ENCODE measurements at regions not wholly inside any gene's neighbourhood (a gene's known extent, or its start where the extent isn't known, plus 50 kb on each side); places are given as distances from the start of the nearest gene placed in this dataset.

DNA sequence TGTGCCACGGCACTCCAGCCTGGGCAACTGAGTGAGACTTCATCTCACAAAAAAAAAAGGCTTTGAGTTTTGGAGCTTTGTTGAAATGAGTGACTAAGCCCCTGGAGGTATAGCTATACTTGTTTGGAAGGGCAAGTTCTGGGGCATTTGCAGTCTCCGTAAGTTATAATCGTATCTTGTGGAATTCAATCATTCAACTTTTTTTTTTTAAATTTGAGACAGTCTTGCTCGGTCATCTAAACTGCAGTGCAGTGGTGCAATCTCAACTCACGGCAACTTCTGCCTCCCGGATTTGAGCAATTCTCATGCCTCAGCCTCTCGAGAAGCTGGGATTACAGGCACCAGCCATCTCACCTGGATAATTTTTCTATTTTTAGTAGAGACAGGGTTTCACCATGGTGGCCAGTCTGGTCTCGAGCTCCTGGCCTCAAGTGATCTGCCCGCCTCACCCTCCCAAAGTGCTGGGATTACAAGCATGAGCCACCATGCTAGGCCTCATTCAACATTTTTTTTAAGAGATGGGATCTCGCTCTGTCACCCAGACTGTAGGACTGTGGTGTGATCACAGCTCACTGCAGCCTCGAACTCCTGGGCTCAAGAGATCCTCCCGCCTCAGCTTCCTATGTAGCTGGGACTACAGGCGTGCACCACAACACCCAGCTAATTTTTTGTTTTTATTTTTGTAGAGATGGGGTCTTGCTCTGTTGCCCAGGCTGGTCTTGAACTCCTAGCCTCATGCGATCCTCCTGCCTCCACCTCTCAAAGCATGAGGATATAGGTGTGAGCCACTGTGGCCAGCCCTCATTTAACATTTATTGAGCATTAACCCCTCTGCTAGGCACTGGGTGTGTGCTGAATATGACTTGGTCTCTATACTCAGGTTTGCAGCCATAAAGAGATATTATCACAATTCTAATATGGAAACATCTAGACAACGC is 133.7 kb upstream of the MAP1LC3B2 start:
- TF ChIP-seq, protein P1, sequence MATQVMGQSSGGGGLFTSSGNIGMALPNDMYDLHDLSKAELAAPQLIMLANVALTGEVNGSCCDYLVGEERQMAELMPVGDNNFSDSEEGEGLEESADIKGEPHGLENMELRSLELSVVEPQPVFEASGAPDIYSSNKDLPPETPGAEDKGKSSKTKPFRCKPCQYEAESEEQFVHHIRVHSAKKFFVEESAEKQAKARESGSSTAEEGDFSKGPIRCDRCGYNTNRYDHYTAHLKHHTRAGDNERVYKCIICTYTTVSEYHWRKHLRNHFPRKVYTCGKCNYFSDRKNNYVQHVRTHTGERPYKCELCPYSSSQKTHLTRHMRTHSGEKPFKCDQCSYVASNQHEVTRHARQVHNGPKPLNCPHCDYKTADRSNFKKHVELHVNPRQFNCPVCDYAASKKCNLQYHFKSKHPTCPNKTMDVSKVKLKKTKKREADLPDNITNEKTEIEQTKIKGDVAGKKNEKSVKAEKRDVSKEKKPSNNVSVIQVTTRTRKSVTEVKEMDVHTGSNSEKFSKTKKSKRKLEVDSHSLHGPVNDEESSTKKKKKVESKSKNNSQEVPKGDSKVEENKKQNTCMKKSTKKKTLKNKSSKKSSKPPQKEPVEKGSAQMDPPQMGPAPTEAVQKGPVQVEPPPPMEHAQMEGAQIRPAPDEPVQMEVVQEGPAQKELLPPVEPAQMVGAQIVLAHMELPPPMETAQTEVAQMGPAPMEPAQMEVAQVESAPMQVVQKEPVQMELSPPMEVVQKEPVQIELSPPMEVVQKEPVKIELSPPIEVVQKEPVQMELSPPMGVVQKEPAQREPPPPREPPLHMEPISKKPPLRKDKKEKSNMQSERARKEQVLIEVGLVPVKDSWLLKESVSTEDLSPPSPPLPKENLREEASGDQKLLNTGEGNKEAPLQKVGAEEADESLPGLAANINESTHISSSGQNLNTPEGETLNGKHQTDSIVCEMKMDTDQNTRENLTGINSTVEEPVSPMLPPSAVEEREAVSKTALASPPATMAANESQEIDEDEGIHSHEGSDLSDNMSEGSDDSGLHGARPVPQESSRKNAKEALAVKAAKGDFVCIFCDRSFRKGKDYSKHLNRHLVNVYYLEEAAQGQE (IDR thresholded peaks at IDR 0.05; ENCODE audit: insufficient read depth in 1 of 2, low read depth in 2 of 2, low read length in 2 of 2): no peak
- TF ChIP-seq TAF1 (IDR thresholded peaks at IDR 0.05; ENCODE audit: borderline replicate concordance, insufficient read depth, low read length): no peak
- TF ChIP-seq POLR2AphosphoS5 (IDR thresholded peaks at IDR 0.05; ENCODE audit: low read depth, low read length): no peak
- TF ChIP-seq SIN3A (IDR thresholded peaks at IDR 0.05; ENCODE audit: borderline replicate concordance, insufficient read depth, low read length): no peak
- no peak for TF ChIP-seq FOXP2 (optimal IDR thresholded peaks at IDR 0.05; ENCODE audit: borderline replicate concordance, extremely low read depth, extremely low read length, insufficient read depth)

DNA sequence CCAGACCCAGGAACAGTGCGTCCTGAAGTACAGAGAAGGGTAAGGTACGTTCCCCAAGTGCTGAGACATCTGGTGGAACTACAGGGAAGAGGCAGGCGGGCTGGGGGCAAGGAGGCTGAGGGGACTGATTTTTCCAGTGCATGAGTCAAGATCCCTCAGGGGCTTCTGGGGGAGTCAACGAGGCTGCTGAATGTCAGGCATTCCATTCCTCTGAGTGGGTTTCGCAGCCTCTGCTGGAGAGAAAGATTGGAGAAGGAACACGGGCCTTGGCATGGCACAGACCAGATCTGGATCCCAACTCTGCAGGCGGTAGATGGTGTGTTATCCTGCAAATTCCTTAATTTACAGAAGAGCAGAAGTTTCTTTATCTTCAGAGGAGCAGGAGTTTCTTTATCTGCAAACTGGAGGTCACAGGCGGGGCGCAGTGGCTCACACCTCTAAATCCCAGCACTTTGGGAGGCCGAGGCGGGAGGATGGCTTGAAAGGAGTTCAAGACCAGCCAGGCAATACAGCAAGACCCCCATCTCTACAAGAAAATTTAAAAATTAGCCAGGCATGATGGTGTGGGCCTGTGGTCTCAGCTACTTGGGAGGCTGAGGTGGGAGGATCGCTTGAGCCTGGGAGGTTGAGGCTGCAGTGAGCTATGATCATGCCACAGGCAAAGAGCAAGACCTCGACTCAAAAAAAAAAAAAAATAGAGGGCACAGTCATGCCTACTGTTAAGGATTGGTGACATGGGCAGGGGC is 132.6 kb upstream of the MAP1LC3B2 start:
- TF ChIP-seq, protein P1 (IDR thresholded peaks at IDR 0.05; ENCODE audit: insufficient read depth in 1 of 2, low read depth in 2 of 2, low read length in 2 of 2): no peak

DNA sequence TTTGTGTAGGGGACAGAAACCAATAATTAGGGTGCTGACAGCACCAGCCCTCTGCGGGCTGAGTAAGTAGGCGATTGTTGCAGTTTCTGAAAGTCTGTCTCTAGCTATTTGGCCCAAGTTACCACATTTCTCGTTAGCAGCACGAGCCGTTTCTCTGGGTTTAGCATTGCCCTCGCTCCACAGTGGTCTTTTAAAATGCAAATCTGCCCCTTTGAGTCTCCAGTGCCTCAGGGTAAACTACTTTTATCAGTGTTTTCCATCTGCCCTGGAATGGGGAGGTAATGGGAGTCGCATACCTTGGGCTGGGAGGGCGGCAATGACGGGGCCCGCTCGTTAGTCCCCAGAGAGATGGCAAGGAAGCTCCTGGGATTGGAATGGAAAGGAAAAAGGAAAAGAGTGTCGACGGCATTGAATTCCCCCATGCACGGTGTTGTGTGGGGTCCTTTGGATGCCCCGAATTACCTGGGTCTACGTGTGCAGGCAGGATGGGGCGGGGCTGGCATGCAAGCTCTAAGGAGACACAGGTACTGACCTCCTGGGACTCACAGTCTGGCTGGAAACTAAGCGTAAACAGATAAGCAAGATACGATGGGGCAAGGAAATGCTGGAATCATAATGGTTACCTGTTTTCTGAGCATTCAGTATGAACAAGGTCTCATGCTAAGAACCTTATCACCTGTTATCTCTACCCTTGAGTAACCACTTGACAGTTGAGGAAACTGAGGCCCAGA is 131.8 kb upstream of the MAP1LC3B2 start:
- no peak for TF ChIP-seq SIN3A (IDR thresholded peaks at IDR 0.05; ENCODE audit: borderline replicate concordance, insufficient read depth, low read length)

DNA sequence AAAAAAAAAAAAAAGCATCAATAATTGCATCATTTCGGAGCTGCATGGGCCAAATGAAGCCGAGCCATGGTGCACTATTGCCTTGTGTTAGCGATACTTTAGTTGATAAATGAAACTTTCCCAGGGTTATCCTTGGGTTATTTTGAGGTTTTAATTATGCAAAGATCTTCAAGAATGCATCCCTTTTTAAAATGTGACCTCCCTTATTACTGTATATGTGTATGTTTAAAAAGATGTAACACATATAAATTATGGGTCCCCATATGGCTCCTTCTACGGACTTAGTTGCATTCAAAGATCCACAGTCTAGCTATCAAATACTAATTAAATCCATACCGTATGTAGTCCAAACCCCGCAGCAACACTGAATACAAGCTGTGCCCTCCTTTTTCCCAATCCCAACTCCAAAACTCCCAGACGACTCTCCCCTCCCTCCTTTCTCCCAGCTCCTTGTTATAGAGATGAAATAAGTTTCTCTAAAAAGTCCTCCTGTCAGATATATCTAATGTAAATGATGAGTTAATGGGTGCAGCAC is 129.3 kb upstream of the MAP1LC3B2 start:
- no peak for TF ChIP-seq SIN3A (IDR thresholded peaks at IDR 0.05; ENCODE audit: borderline replicate concordance, insufficient read depth, low read length)
- no peak for TF ChIP-seq TAF1 (IDR thresholded peaks at IDR 0.05; ENCODE audit: borderline replicate concordance, insufficient read depth, low read length)
- no peak for TF ChIP-seq POLR2AphosphoS5 (IDR thresholded peaks at IDR 0.05; ENCODE audit: low read depth, low read length)
- TF ChIP-seq, protein P1 (IDR thresholded peaks at IDR 0.05; ENCODE audit: insufficient read depth in 1 of 2, low read depth in 2 of 2, low read length in 2 of 2): no peak
- TF ChIP-seq FOXP2 (optimal IDR thresholded peaks at IDR 0.05; ENCODE audit: borderline replicate concordance, extremely low read depth, extremely low read length, insufficient read depth): no peak

DNA sequence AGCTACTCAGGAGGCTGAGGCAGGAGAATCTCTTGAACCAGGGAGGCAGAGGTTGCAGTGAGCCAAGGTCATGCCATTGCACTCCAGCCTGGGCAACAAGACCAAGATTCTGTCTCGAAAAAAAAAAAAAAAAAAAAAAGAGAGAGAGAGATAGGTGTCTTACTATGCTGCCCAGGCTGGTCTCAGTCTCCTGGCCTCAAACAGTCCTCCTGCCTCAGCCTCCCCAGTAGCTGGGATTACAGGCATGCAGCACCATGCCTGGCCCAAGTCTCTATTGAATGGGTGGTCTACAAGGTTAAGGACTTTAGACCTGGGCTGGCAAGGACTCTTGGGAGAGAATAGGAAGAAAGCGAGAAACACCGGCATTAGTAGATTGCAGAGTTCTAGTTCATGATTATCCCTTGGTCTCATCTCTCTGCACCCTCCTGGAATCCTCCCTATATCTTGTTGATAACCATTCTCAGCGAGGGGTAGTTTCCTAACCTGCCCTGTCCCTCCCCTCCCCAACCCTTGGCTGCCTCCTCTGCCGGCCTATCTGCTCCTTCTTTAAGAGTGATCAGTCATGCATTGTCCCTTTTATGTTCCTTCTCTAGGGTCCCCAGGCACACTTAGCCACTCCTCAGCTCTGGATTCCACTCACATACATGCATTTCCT is 128.1 kb upstream of the MAP1LC3B2 start:
- TF ChIP-seq FOXP2 (optimal IDR thresholded peaks at IDR 0.05; ENCODE audit: borderline replicate concordance, extremely low read depth, extremely low read length, insufficient read depth): no peak
- TF ChIP-seq SIN3A (IDR thresholded peaks at IDR 0.05; ENCODE audit: borderline replicate concordance, insufficient read depth, low read length): no peak
- no peak for TF ChIP-seq TAF1 (IDR thresholded peaks at IDR 0.05; ENCODE audit: borderline replicate concordance, insufficient read depth, low read length)
- TF ChIP-seq POLR2AphosphoS5 (IDR thresholded peaks at IDR 0.05; ENCODE audit: low read depth, low read length): no peak
- TF ChIP-seq, protein P1 (IDR thresholded peaks at IDR 0.05; ENCODE audit: insufficient read depth in 1 of 2, low read depth in 2 of 2, low read length in 2 of 2): no peak

Data from PFSK-1 (cell line).